HG02885 (cell line): ENCODE measurements at regions not wholly inside any gene's neighbourhood (a gene's known extent, or its start where the extent isn't known, plus 50 kb on each side); places are given as distances from the start of the nearest gene placed in this dataset.

Experiments used
- ATAC-seq: cut with Tn5 transposase; IDR thresholded peaks from one replicate; pipeline ENCODE4 v1.9.1; 2021; ENCODE audit warnings: mild to moderate bottlenecking; ENCODE audit not compliant: unreplicated experiment, poor library complexity

- ATAC-seq: no peak
Measured at GRCh38 chr18:53764086-53764485, 460.4 kb downstream of the MBD2 start.

DNA sequence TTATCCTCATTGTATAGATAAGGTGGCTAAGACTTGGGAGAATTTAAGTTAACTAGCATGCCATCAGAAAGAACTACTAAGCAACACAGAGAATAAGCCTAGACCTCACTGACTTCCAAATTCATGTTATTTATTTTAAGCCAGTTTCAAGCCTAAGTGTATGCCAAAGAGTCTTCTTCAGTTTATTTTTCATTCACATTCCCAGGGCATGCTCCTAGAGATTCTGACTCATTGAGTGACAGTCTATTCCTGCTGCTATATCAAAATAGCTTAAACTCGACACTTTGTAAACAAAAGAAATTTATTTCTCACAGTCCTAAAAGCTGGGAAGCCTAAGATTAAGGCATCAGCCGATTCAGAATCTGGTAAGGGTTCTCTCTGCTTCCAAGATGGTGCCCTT, 467.1 kb downstream of the MBD2 start:
- no peak for ATAC-seq

- ATAC-seq: no peak
Measured at GRCh38 chr18:53756610-53756972, 467.9 kb downstream of the MBD2 start.

DNA sequence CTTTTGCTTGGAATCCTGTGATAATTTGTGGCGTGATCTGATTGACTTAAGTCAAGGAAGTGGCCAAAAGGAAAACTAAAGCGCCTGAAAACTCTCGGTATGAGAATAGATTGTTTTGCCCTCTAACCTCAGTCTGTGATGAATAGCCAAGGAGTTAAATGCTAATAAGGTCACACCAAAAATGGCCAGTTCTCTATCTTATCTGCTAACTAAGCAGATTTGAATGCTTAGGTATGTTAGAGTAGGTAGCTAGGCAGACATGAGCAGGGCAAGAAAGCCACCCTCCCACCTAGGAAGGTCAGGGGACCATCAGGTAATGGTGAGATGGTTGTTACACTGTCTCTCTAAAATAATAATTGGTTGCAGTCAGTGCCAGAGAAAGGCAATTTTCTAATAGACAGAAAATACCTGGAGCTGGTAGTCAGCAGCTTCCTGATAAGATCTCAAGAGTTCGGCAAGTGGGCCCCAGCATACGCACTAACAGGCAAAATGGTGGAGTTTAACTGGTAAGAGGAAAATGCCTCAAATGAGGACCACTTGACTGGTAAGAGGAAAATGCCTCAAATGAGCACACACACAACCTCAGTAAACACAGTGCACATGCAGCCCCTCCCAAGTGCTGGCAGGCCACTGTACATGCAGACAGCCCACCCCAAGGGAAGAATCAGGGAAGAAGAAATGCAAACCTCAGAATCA, 468.4 kb downstream of the MBD2 start:
- no peak for ATAC-seq

GRCh38 chr18:53754154-53754553, 470.3 kb downstream of the MBD2 start:
- no peak for ATAC-seq

DNA sequence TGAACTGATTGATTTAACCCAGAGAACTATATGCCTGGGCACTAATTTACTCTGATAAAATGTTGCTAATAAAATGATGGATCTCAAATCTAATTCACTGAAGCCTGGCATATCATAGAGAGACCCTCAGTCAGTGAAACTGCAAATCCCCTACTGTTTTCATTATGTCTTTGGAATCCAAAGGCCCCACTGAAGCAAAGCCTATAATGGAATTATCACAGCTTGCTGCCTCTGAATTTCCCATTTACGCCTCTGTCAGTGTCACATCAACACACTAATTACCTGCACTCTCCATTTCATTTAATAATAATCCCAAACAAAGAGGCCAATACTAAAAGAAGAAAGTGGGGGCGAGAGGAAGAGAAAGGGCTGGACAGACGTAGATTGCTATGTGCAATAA, 470.9 kb downstream of the MBD2 start:
- ATAC-seq: no peak

- ATAC-seq: no peak
Measured at GRCh38 chr18:53752781-53753367, 471.6 kb downstream of the MBD2 start.

DNA sequence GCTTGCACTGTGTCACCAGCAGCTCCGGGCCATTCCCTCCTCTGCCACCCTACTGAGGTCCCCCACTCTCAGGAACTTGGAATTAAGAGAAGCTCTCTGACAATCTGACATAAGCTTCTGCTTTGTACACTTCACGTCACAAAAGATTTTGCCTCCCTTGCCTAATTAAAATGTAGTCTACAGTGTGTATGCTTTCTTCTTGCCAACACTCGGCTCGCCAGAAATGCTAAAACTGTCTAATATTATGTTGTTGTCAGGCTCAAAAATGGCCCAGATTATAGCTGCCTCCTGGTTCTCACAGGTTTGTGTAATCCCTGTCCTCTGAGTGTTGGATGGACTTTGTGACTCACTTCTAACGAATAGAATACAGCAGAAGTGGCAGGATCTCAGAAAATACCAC, 474.7 kb downstream of the MBD2 start:
- no peak for ATAC-seq

GRCh38 chr18:53747663-53748160, 476.8 kb downstream of the MBD2 start:
- no peak for ATAC-seq

- no peak for ATAC-seq
Measured at GRCh38 chr18:53747210-53747609, 477.3 kb downstream of the MBD2 start.

GRCh38 chr18:53745986-53746385, 478.5 kb downstream of the MBD2 start:
- no peak for ATAC-seq

DNA sequence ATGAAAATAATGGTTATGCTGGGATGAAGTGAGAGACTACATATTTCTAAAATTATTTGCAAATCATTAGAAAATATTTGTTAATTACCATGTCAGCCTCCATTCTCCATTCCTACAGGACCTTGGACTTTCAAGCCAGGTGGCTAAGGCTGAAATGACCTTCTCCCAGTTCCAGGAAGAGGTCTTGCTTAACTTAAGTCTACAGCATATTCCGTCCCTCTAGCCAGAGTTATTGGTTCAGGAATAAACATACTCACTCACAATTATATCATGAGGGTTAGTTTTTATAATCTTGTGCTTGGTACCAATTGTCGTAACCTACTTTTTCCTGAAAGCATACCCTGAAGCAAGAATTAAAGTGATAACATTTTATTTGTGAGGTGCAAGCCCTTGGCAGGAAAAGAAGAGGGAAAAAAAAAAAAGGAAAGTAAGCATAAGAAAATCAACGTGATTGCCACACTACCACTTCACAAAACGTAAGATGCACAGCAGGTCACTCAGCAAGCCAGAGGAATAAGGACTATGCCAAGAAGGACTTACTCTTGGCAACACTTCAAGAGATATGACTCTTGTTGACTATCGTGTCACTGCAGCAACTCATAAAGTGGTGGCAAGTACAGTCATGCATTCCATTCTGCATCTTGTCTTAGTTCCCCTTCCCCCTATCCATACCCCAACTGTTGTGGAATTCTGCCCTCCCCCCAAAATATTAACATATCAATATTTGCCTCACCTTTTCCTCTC, 479.1 kb downstream of the MBD2 start:
- no peak for ATAC-seq

- no peak for ATAC-seq
Measured at GRCh38 chr18:53739700-53740099, 484.8 kb downstream of the MBD2 start.

DNA sequence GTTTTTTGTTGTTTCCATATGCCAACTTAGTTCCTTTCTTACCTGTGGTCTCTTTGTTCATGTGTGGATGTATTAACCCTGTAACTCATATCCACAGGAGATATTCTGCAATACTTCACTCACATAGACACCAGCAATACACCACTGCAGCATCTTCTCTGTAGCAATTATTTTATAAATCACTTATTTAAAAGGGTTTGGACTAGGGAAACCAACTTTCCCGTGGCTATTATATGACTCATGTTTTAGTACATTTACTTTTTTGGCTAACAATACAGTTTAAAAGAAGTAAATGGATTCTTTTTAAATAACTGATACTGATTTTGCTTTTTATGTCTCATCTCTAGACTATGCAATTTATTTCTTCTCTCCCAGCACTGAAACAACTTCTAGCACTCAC, 488.9 kb downstream of the MBD2 start:
- no peak for ATAC-seq

DNA sequence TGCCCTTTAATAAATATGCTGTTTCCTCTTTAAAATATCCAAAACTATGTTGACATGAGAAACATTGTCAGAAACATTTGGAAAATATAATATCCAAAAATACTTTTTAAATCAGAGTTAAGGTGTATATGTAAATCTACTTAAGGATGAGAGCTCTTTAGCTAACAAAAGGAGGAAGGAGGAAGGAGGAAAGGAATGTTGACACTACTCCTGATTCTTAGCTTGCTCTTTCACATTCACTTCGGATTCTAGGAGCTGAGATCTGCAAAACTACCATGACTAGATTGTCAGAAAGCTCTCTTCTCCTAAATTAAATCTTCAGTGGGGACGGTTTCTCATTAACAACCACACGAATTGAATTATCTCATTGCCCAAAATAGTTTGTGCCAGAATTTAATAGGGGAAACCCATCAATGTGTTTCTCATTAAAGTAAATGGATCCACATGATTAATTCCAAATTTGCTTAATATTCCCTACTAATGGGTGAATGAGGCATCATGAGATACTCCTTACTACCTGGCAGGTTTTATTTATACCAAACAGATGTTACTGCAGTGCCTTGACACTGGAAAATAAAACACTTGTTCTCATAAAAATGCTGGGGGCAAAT, 509.1 kb downstream of the MBD2 start:
- ATAC-seq: no peak

DNA sequence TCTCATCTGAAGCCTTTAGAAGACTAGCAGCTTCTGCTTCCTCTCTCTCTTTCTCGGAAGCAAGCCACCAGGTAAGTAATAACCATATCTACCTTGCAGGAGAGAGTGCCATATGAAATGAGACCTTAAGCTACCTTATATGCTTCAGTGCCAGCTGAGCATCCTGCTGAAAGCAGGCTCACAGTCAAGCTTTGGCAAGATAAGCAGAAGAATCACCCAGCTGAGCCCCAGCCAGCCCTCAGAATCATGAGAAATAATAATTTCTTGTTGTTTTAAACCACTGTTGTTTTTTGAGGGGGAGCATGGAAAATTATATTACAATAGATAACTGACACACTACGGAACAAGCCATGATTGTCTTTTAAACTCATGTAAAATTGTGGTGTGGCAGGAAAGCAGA, 514.4 kb downstream of the MBD2 start:
- no peak for ATAC-seq

DNA sequence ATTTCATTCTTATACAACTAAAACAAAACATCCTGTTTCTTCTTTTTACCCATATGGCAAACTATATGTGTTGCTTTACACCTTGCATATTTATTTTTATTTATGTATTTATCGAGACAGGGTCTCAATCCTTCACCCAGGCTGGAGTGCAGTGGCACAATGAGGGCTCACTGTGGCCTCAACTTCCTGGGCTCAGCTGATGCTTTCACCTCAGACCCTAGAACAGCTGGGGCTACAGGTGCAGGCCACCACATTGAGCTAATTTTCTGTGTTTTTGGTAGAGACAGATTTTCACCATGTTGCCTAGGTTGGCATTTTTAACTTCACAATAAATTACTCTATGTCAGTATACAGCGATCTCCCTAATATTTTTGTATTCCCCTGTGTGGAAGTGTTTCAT, 522.0 kb downstream of the MBD2 start:
- no peak for ATAC-seq

DNA sequence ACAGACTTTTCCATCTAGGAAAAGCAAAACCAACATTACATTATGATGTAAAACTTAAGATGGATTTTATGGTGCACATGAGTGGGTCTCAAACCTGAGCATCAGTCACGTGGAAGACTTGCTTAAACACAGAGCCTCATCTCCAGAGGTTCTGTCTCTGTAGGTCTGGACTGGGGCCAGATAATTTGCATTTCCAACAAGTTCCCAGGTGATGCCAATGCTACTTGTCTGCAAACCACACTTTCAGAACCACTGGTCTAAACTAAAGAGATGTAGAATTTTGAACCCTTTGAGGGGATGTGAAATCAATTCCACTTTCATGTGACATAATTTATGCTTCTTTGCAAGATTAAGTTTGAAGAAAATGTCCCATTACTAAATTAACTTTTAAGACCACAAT, 522.8 kb downstream of the MBD2 start:
- ATAC-seq: no peak

DNA sequence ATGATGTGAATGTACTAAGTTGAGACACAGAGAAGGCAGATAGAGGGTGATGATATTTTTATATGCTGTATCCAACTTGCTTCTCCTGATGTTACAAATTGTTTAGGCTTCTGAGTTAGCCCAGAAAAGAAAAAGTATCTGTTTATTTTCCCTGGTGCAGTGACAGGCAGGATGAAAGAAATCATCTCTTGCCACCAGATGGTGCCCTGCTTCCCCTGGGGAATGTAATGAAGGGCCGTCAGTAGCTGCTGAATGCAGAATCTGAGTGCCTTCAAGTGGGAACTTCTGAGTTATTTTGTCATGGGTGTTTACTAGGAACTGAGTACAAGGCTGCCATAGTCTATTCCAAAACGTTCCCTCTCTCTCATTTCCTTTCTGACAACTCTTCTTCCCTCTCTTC, 525.6 kb downstream of the MBD2 start:
- ATAC-seq: peak; percentile 72

DNA sequence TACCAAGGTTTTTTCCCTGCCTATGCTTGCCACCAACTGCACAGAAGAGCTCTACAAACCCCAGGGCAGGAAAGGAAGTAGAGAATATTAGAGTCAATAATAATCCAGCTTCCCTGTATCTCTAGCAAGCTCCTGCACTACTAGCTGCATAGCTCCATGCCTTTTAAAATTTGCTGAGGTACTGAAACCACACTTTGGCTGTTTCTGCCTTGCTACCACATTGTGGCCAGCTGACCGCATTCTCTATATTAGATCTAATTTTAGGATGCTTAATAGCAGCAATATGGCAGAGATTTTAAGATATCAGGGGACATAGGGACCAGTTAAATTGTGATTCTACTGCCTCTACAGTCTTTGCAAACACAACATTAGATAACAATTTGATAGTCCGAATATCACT, 534.6 kb downstream of the MBD2 start:
- no peak for ATAC-seq

DNA sequence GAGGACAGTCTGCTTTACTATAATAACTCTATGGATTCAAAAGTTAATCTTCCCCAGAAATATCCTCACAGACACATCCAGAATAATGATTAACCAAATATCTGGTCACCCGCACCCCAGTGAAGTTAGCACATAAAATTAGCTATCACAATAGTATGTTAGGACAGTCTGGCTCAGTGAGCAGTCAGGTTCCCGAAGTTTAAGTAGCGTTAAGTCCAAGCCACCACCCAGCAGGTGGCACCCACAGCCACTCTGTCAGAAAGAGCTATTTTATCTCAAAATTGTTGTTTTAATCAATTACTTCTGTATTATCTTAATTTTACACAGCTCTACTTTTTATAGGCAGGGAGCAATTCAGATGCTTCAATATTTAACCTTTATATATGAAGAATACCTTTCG, 537.5 kb downstream of the MBD2 start:
- no peak for ATAC-seq
